Epithelial cell of esophagus (primary cell): ENCODE measurements at regions not wholly inside any gene's neighbourhood (a gene's known extent, or its start where the extent isn't known, plus 50 kb on each side); places are given as distances from the start of the nearest gene placed in this dataset.

Experiments used
- DNase-seq: peaks from one replicate; pipeline ENCODE4 v3.0.0; 2010; ENCODE audit warnings: low read depth
- H3K4me3 ChIP-seq: 2 replicates; pipeline ENCODE4 v1.5.1; 2011; ENCODE audit warnings: mild to moderate bottlenecking, low read length, control low read depth
- CTCF ChIP-seq: IDR thresholded peaks from 2 replicates; pipeline ENCODE4 v1.5.1; 2011; ENCODE audit warnings: low read depth, mild to moderate bottlenecking, low read length, control low read depth, inconsistent platforms; ENCODE audit not compliant: insufficient read depth; ENCODE audit errors: missing control alignments

- TF ChIP-seq CTCF, result no peak
- H3K4me3 ChIP-seq, result no peak overlapping the region
- no peak for DNase-seq
These were observed 325.0 kb downstream of the PCDH7 start for GRCh38 chr4:31045151-31045550.

GRCh38 chr4:31045724-31046318, 325.7 kb downstream of the PCDH7 start:
- peak; percentile 72 for TF ChIP-seq CTCF
- no peak overlapping the region for H3K4me3 ChIP-seq
- peak; percentile 69 for DNase-seq

GRCh38 chr4:31051151-31051550, 331.0 kb downstream of the PCDH7 start:
- H3K4me3 ChIP-seq, result no peak overlapping the region
- no peak for TF ChIP-seq CTCF
- no peak for DNase-seq

GRCh38 chr4:31051565-31051964, 331.4 kb downstream of the PCDH7 start:
- DNase-seq, result no peak
- H3K4me3 ChIP-seq, result no peak overlapping the region
- no peak for TF ChIP-seq CTCF

- no peak for TF ChIP-seq CTCF
- no peak for DNase-seq
- no peak overlapping the region for H3K4me3 ChIP-seq
These were observed 332.4 kb downstream of the PCDH7 start for GRCh38 chr4:31052519-31052918.

GRCh38 chr4:31053451-31053850, 333.3 kb downstream of the PCDH7 start:
- no peak for TF ChIP-seq CTCF

GRCh38 chr4:31054295-31054694, 334.1 kb downstream of the PCDH7 start:
- no peak for TF ChIP-seq CTCF
- DNase-seq, result no peak
- no peak overlapping the region for H3K4me3 ChIP-seq

More at GRCh38 chr4:31053451-31053850, 333.3 kb downstream of the PCDH7 start:
- no peak overlapping the region for H3K4me3 ChIP-seq
- no peak for DNase-seq
